HEK293T (cell line): ENCODE measurements at regions not wholly inside any gene's neighbourhood (a gene's known extent, or its start where the extent isn't known, plus 50 kb on each side); places are given as distances from the start of the nearest gene placed in this dataset.

Experiments used
- CTCF ChIA-PET: fragments of 350-600 bp; formaldehyde crosslinking; extraction: SDS; loops from one replicate; lab custom pipeline; 2021; ENCODE audit warnings: antibody characterized with exemption, inconsistent platforms; lab: Yijun Ruan, JAX
- POLR2A ChIA-PET: fragments of 350-600 bp; formaldehyde crosslinking; extraction: SDS; loops from one replicate; lab custom pipeline; 2020; ENCODE audit warnings: antibody characterized with exemption, inconsistent platforms; lab: Yijun Ruan, JAX
- DNase-seq: peaks from one replicate; pipeline ENCODE4 v3.0.0; 2012; ENCODE audit warnings: mixed read lengths; ENCODE audit errors: extremely low spot score
- ARNT ChIP-seq: fragments of 450-650 bp; IDR thresholded peaks from 2 replicates; pipeline ENCODE4 v1.6.1; 2017; ENCODE audit warnings: mild to moderate bottlenecking
- BHLHE40 ChIP-seq: fragments of 450-650 bp; IDR thresholded peaks from 2 replicates; pipeline ENCODE4 v1.6.1; 2016; ENCODE audit warnings: mild to moderate bottlenecking, moderate library complexity, borderline replicate concordance
- CTBP1 ChIP-seq: fragments of 450-650 bp; IDR thresholded peaks from 2 replicates; pipeline ENCODE4 v1.6.1; 2016; ENCODE audit warnings: borderline replicate concordance
- ELF4 ChIP-seq: fragments of 450-650 bp; IDR thresholded peaks from 2 replicates; pipeline ENCODE4 v1.6.1; 2017; ENCODE audit warnings: antibody characterized with exemption
- FOXA1 ChIP-seq: fragments of 450-650 bp; IDR thresholded peaks from 2 replicates; pipeline ENCODE4 v1.6.1; 2016; ENCODE audit warnings: mild to moderate bottlenecking
- FOXK2 ChIP-seq: fragments of 450-650 bp; IDR thresholded peaks from 2 replicates; pipeline ENCODE4 v1.6.1; 2016; ENCODE audit warnings: mild to moderate bottlenecking
- FOXM1 ChIP-seq: fragments of 450-650 bp; IDR thresholded peaks from 2 replicates; pipeline ENCODE4 v1.6.1; 2017; ENCODE audit warnings: mild to moderate bottlenecking, borderline replicate concordance
- HDGF ChIP-seq: fragments of 450-650 bp; IDR thresholded peaks from 2 replicates; pipeline ENCODE4 v1.6.1; 2017; ENCODE audit warnings: antibody characterized with exemption, borderline replicate concordance
- L3MBTL2 ChIP-seq: fragments of 450-650 bp; conservative IDR thresholded peaks from 2 replicates; pipeline ENCODE4 v1.6.1; 2016; ENCODE audit warnings: mild to moderate bottlenecking
- LEF1 ChIP-seq: fragments of 450-650 bp; IDR thresholded peaks from 2 replicates; pipeline ENCODE4 v1.6.1; 2017; ENCODE audit warnings: mild to moderate bottlenecking, borderline replicate concordance
- NFRKB ChIP-seq: fragments of 450-650 bp; IDR thresholded peaks from 2 replicates; pipeline ENCODE4 v1.6.1; 2016; ENCODE audit warnings: mild to moderate bottlenecking, moderate library complexity
- PKNOX1 ChIP-seq: fragments of 450-650 bp; IDR thresholded peaks from 2 replicates; pipeline ENCODE4 v1.6.1; 2016
- SP1 ChIP-seq: fragments of 450-650 bp; IDR thresholded peaks from 2 replicates; pipeline ENCODE4 v1.6.1; 2017
- SUZ12 ChIP-seq: fragments of 450-650 bp; IDR thresholded peaks from 2 replicates; pipeline ENCODE4 v1.6.1; 2016; ENCODE audit warnings: mild to moderate bottlenecking
- TARDBP ChIP-seq: fragments of 450-650 bp; IDR thresholded peaks from 2 replicates; pipeline ENCODE4 v1.6.1; 2016
- ZNF384 ChIP-seq: fragments of 450-650 bp; IDR thresholded peaks from 2 replicates; pipeline ENCODE4 v1.6.1; 2016

- ChIA-PET CTCF (interaction anchor here (0.7 to 1.4 kb wide), 2 partner anchors 14 to 835 kb away, joined by 3 to 4 read pairs; no protein-coding TSS in a partner anchor), POLR2A (no interaction called here)
- DNase-seq, result no peak
- no peak for TF ChIP-seq ZNF384
- TF ChIP-seq PKNOX1, result no peak
- no peak for TF ChIP-seq LEF1
- no peak for TF ChIP-seq SP1
- TF ChIP-seq SUZ12, result no peak
- TF ChIP-seq FOXM1, result no peak
- no peak for TF ChIP-seq ELF4
- TF ChIP-seq ARNT, result no peak
- TF ChIP-seq TARDBP, result no peak
- no peak for TF ChIP-seq L3MBTL2
- TF ChIP-seq NFRKB, result no peak
- TF ChIP-seq FOXK2, result no peak
- no peak for TF ChIP-seq FOXA1
Measured at GRCh38 chr13:102933523-102933922, 87.7 kb downstream of the ERCC5 start.

GRCh38 chr13:102933122-102933521 is 87.3 kb downstream of the ERCC5 start:
- no peak for TF ChIP-seq HDGF
- no peak for TF ChIP-seq LEF1
- TF ChIP-seq FOXK2, result no peak
- TF ChIP-seq ELF4, result no peak
- no peak for TF ChIP-seq L3MBTL2
- TF ChIP-seq ARNT, result no peak
- no peak for TF ChIP-seq SP1
- no peak for TF ChIP-seq TARDBP
- TF ChIP-seq CTBP1, result no peak
- TF ChIP-seq BHLHE40, result no peak
- TF ChIP-seq FOXA1, result no peak
- no peak for TF ChIP-seq ZNF384
- ChIA-PET CTCF (interaction anchor here (1.4 kb wide), 1 partner anchor 14 kb away, joined by 4 read pairs; no protein-coding TSS in a partner anchor), POLR2A (no interaction called here)
- DNase-seq, result no peak

- no peak for DNase-seq
- TF ChIP-seq LEF1 (no peak), FOXA1 (no peak), HDGF (no peak)
- ChIA-PET POLR2A (no interaction called here), CTCF (no interaction called here)
Measured at GRCh38 chr13:102932331-102932730, 86.5 kb downstream of the ERCC5 start.

GRCh38 chr13:102930566-102930965 is 84.7 kb downstream of the ERCC5 start:
- DNase-seq, result no peak
- CTCF ChIA-PET, result no interaction called here
- TF ChIP-seq L3MBTL2 (no peak), NFRKB (no peak), ZNF384 (no peak), SUZ12 (no peak), FOXK2 (no peak), ARNT (no peak), TARDBP (no peak), BHLHE40 (no peak), HDGF (no peak), SP1 (no peak), CTBP1 (no peak), PKNOX1 (no peak), LEF1 (no peak), FOXA1 (no peak), ELF4 (no peak), FOXM1 (no peak)
- POLR2A ChIA-PET, result no interaction called here

- DNase-seq, result no peak
- ChIA-PET CTCF (no interaction called here), POLR2A (no interaction called here)
- TF ChIP-seq FOXA1, result no peak
- no peak for TF ChIP-seq PKNOX1
- no peak for TF ChIP-seq FOXM1
- no peak for TF ChIP-seq L3MBTL2
- TF ChIP-seq LEF1, result no peak
- no peak for TF ChIP-seq SP1
- no peak for TF ChIP-seq TARDBP
- TF ChIP-seq HDGF, result no peak
Measured at GRCh38 chr13:102928941-102929675, 83.3 kb downstream of the ERCC5 start.
